ENCODE measurements at regions not wholly inside any gene's neighbourhood (a gene's known extent, or its start where the extent isn't known, plus 50 kb on each side); places are given as distances from the start of the nearest gene placed in this dataset.

- Histone ChIP-seq H3K79me1 (ENCODE audit: low read depth in 1 of 2, low read length in 2 of 2) (no peaks in the 10 kb centered on the region), H3K4me1 (ENCODE audit: control insufficient read depth, insufficient read depth, low read length) (no peaks in the 10 kb centered on the region), H3K18ac (ENCODE audit: low read depth, low read length) (no peak overlapping the region), H3K56ac (ENCODE audit: extremely low read depth, insufficient read depth, low read length) (no peak overlapping the region), H2BK20ac (ENCODE audit: low read depth, low read length) (no peak overlapping the region), H3K4me3 (ENCODE audit: insufficient read depth, low read depth, low read length) (no peak overlapping the region), H4K5ac (ENCODE audit: low read depth, low read length) (no peak overlapping the region), H3K9me1 (ENCODE audit: insufficient read depth, low read length) (no peaks in the 10 kb centered on the region), H2AK9ac (replicated peaks; ENCODE audit: low read depth, low read length, poor library complexity) (no peak overlapping the region), H3K14ac (replicated peaks; ENCODE audit: low read depth, low read length) (no peak overlapping the region), H2AFZ (replicated peaks; ENCODE audit: low read length, poor library complexity) (no peak overlapping the region), H3K27ac (ENCODE audit: insufficient read depth, low read length) (no peak overlapping the region), H3K36me3 (ENCODE audit: control insufficient read depth, insufficient read depth, low read length) (no peaks in the 10 kb centered on the region), H3K9me3 (ENCODE audit: control insufficient read depth, insufficient read depth, low read length) (peaks cover 15% of the 10 kb centered on the region), H3K23ac (ENCODE audit: low read depth, low read length) (no peak overlapping the region), H3K9ac (ENCODE audit: low read depth, low read length) (no peak overlapping the region), H2BK5ac (ENCODE audit: low read depth, low read length, poor library complexity, severe bottlenecking) (no peak overlapping the region), H3K27me3 (ENCODE audit: control insufficient read depth, insufficient read depth, low read length) (no peaks in the 10 kb centered on the region), H2BK120ac (ENCODE audit: low read depth, low read length) (no peak overlapping the region), H3K4ac (ENCODE audit: low read depth, low read length) (no peak overlapping the region), H3K4me2 (ENCODE audit: low read depth, low read length) (no peak overlapping the region), H4K91ac (ENCODE audit: insufficient read depth, low read depth, low read length) (no peak overlapping the region), H2AK5ac (ENCODE audit: low read depth, low read length) (no peak overlapping the region), H2BK15ac (ENCODE audit: low read depth, low read length) (no peak overlapping the region), H4K8ac (ENCODE audit: low read depth in 2 of 2, low read length in 2 of 2) (no peak overlapping the region), H4K20me1 (ENCODE audit: insufficient read depth, low read length) (no peaks in the 10 kb centered on the region)
- WGBS, 2 experiments (ENCODE audit: extremely low coverage in 2 of 2, insufficient read length in 1 of 2) = no CpG with 5 or more reads among the region's 5 CpGs
- dilution Hi-C loops (cut with HindIII; ENCODE audit: low sequenced_read_pairs, unreplicated experiment) = no loop called here
- ChIA-PET CTCF (no interaction called here), POLR2A (ENCODE audit: unreplicated experiment) (no interaction called here)
- intact Hi-C loops (cut with micrococcal nuclease) = no loop called here
- BruUV-seq (replicated peaks) = no TSS peak
- DNase-seq = no peak
- in situ Hi-C loops (cut with MboI; ENCODE audit: low sequenced_read_pairs) = no loop called here
- ATAC-seq (ENCODE audit: low read depth) = no peak
- no peak for TF ChIP-seq MAZ (IDR thresholded peaks at IDR 0.05; ENCODE audit: borderline replicate concordance, low read depth, low read length)
- TF ChIP-seq RFX5 (IDR thresholded peaks at IDR 0.05; ENCODE audit: low read depth, low read length) = no peak
- no peak for TF ChIP-seq RCOR1 (IDR thresholded peaks at IDR 0.05; ENCODE audit: insufficient replicate concordance, low read length)
- TF ChIP-seq POLR2A (IDR thresholded peaks at IDR 0.05; ENCODE audit: low read depth, low read length) = no peak
- TF ChIP-seq RAD21 (IDR thresholded peaks at IDR 0.05; ENCODE audit: low read length) = no peak
- no peak for TF ChIP-seq MXI1 (IDR thresholded peaks at IDR 0.05; ENCODE audit: borderline replicate concordance, low read depth, low read length)
- TF ChIP-seq CHD1 (IDR thresholded peaks at IDR 0.05; ENCODE audit: low read depth, low read length) = no peak
- TF ChIP-seq, protein P1, sequence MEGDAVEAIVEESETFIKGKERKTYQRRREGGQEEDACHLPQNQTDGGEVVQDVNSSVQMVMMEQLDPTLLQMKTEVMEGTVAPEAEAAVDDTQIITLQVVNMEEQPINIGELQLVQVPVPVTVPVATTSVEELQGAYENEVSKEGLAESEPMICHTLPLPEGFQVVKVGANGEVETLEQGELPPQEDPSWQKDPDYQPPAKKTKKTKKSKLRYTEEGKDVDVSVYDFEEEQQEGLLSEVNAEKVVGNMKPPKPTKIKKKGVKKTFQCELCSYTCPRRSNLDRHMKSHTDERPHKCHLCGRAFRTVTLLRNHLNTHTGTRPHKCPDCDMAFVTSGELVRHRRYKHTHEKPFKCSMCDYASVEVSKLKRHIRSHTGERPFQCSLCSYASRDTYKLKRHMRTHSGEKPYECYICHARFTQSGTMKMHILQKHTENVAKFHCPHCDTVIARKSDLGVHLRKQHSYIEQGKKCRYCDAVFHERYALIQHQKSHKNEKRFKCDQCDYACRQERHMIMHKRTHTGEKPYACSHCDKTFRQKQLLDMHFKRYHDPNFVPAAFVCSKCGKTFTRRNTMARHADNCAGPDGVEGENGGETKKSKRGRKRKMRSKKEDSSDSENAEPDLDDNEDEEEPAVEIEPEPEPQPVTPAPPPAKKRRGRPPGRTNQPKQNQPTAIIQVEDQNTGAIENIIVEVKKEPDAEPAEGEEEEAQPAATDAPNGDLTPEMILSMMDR (conservative IDR thresholded peaks at IDR 0.05; ENCODE audit: low read depth, low read length) = no peak
- no peak for TF ChIP-seq CEBPB (IDR thresholded peaks at IDR 0.05; ENCODE audit: low read depth, low read length)
- no peak for TF ChIP-seq ELK1 (IDR thresholded peaks at IDR 0.05; ENCODE audit: borderline replicate concordance, low read depth, low read length)
These were observed 1524.6 kb downstream of the TBC1D22A start for GRCh38 chr22:48287031-48287430.

All from IMR-90 (cell line).